A549 (cell line): ENCODE measurements at regions not wholly inside any gene's neighbourhood (a gene's known extent, or its start where the extent isn't known, plus 50 kb on each side); places are given as distances from the start of the nearest gene placed in this dataset.

ENCODE experiments used
- ATAC-seq, 2 experiments: fragments of 200-7000 bp in 1 of 2; fragments of >200 bp in 1 of 2; cut with Nextera tagmentation in 1 of 2; cut with Tn5 transposase in 1 of 2; 3 replicates each; pipeline versions ENCODE4 v1.8.0 to v1.9.1; 2018 to 2020; ENCODE audit warnings: mild to moderate bottlenecking in 1 of 2, moderate library complexity in 1 of 2
- CTCF ChIA-PET: fragments of 300-600 bp; sonication (Branson Sonifier 250); formaldehyde crosslinking; extraction: SDS; loops from one replicate; lab custom pipeline; 2021; ENCODE audit warnings: antibody characterized with exemption, inconsistent platforms; lab: Yijun Ruan, JAX
- POLR2A ChIA-PET: fragments of 350-600 bp; formaldehyde crosslinking; extraction: SDS; loops from one replicate; lab custom pipeline; 2021; ENCODE audit warnings: antibody characterized with exemption, inconsistent platforms; lab: Yijun Ruan, JAX
- DNase-seq, 2 experiments: peaks; one replicate each; pipeline versions ENCODE4 v3.0.0 to v3.0.0-alpha.2; 2011 to 2016; ENCODE audit warnings: low read depth in 1 of 2, low spot score in 1 of 2
- FAIRE-seq: peaks from 2 replicates; lab custom pipeline; 2011; peaks lifted over from hg19 to GRCh38; lab: Jason Lieb, UNC
- H3K27ac ChIP-seq, 2 experiments: fragments of >200 bp; sonication (Bioruptor Twin); formaldehyde crosslinking; 3 replicates each; pipeline ENCODE4 v1.5.1; 2016 to 2017
- H3K4me1 ChIP-seq: fragments of >200 bp; sonication (Bioruptor Twin); formaldehyde crosslinking; 3 replicates; pipeline ENCODE4 v1.6.1; 2016
- H3K4me2 ChIP-seq: fragments of >200 bp; sonication (Bioruptor Twin); formaldehyde crosslinking; 3 replicates; pipeline ENCODE4 v1.6.1; 2016
- H3K4me3 ChIP-seq: fragments of >200 bp; sonication (Bioruptor Twin); formaldehyde crosslinking; 3 replicates; pipeline ENCODE4 v1.5.1; 2016
- H3K9me3 ChIP-seq: fragments of >200 bp; sonication (Bioruptor Twin); formaldehyde crosslinking; 3 replicates; pipeline ENCODE4 v1.6.1; 2016
- CBX8 ChIP-seq: fragments of 200-600 bp; sonication (generic); IDR thresholded peaks from 2 replicates; pipeline ENCODE4 v1.6.1; 2016
- CTCF ChIP-seq: fragments of >200 bp; sonication (Bioruptor Twin); formaldehyde crosslinking; IDR thresholded peaks from 3 replicates; pipeline ENCODE4 v1.5.1; 2016
- E2F6 ChIP-seq: IDR thresholded peaks from 2 replicates; pipeline ENCODE4 v1.6.1; 2012; ENCODE audit warnings: low read depth, borderline replicate concordance
- EHF ChIP-seq: fragments of 250-450 bp; sonication (Bioruptor Pico); IDR thresholded peaks from 2 replicates; pipeline ENCODE4 v1.5.0; 2020; ENCODE audit warnings: mild to moderate bottlenecking
- FOSB ChIP-seq: fragments of 250-450 bp; sonication (Bioruptor Pico); IDR thresholded peaks from 2 replicates; pipeline ENCODE4 v1.5.0; 2020; ENCODE audit warnings: mild to moderate bottlenecking, moderate library complexity
- FOSL2 ChIP-seq, 2 experiments: fragments of 450-650 bp in 1 of 2; fragments of >200 bp in 1 of 2; sonication (Bioruptor Twin) in 1 of 2; formaldehyde crosslinking; IDR thresholded peaks; 2 replicates each; pipeline versions ENCODE4 v1.5.0 to v1.6.1; 2016 to 2020; ENCODE audit warnings: mild to moderate bottlenecking in 1 of 2, moderate library complexity in 1 of 2
- GATA3 ChIP-seq: IDR thresholded peaks from 2 replicates; pipeline ENCODE4 v1.6.1; 2012; ENCODE audit warnings: borderline replicate concordance
- HES2 ChIP-seq: fragments of >200 bp; sonication (Bioruptor Twin); formaldehyde crosslinking; IDR thresholded peaks from 2 replicates; pipeline ENCODE4 v1.6.1; 2016
- HMGXB4 ChIP-seq: fragments of 250-450 bp; sonication (Bioruptor Pico); IDR thresholded peaks from 2 replicates; pipeline ENCODE4 v1.5.0; 2021; ENCODE audit warnings: mild to moderate bottlenecking, moderate library complexity, borderline replicate concordance
- JUN ChIP-seq, 2 experiments: fragments of >200 bp; sonication (Bioruptor Twin); formaldehyde crosslinking; IDR thresholded peaks; 2 replicates in 1 of 2; 3 replicates in 1 of 2; pipeline ENCODE4 v1.6.1; 2016 to 2017
- KDM1A ChIP-seq: fragments of 200-600 bp; sonication (generic); IDR thresholded peaks from 2 replicates; pipeline ENCODE4 v1.6.1; 2016; ENCODE audit warnings: low read depth, mild to moderate bottlenecking
- KDM5A ChIP-seq: fragments of 200-600 bp; sonication (generic); IDR thresholded peaks from 2 replicates; pipeline ENCODE4 v1.6.1; 2016; ENCODE audit warnings: antibody characterized with exemption, mild to moderate bottlenecking
- MAFK ChIP-seq: fragments of 450-650 bp; IDR thresholded peaks from 2 replicates; pipeline ENCODE4 v1.6.1; 2014; ENCODE audit not compliant: partially characterized antibody
- NFE2L2 ChIP-seq: fragments of 150-350 bp; conservative IDR thresholded peaks from 2 replicates; pipeline ENCODE4 v1.6.1; 2014; ENCODE audit warnings: low read length
- PHF8 ChIP-seq: fragments of 200-600 bp; sonication (generic); IDR thresholded peaks from 2 replicates; pipeline ENCODE4 v1.6.1; 2016; ENCODE audit warnings: low read depth, mild to moderate bottlenecking, antibody characterized with exemption, moderate library complexity, borderline replicate concordance
- POLR2A ChIP-seq: IDR thresholded peaks from 2 replicates; pipeline ENCODE4 v1.6.1; 2012; ENCODE audit warnings: mild to moderate bottlenecking, low read length
- RAD21 ChIP-seq, 2 experiments: fragments of >200 bp in 1 of 2; sonication (Bioruptor Twin) in 1 of 2; formaldehyde crosslinking in 1 of 2; IDR thresholded peaks in 1 of 2; conservative IDR thresholded peaks in 1 of 2; 2 replicates in 1 of 2; 3 replicates in 1 of 2; pipeline ENCODE4 v1.6.1; 2012 to 2018; ENCODE audit warnings: inconsistent platforms in 1 of 2
- WGBS: methylation state at CpG from one replicate; pipeline ENCODE4 v1.1.6; 2017; ENCODE audit errors: missing lambda C conversion rate; 5-methylcytosine and 5-hydroxymethylcytosine counted together

- H3K27ac ChIP-seq = no peak overlapping the region
- no peak for FAIRE-seq
- H3K9me3 ChIP-seq = no peaks in the 10 kb centered on the region
- TF ChIP-seq PHF8 (no peak), POLR2A (no peak), JUN (IDR thresholded peaks at IDR 0.05) (no peak), FOSB (CRISPR knock-in tag) (no peak), KDM1A (no peak), NFE2L2 (no peak), CBX8 (no peak)
- TF ChIP-seq, all 56 proteins: peak for 0
- ATAC-seq = no peak
- CTCF ChIA-PET = no interaction called here
- no peak for DNase-seq
- H3K4me3 ChIP-seq = no peak overlapping the region
- H3K4me1 ChIP-seq = no peaks in the 10 kb centered on the region
- POLR2A ChIA-PET = no interaction called here
- no peak overlapping the region for H3K4me2 ChIP-seq
Measured at GRCh38 chr10:113359655-113360054, 193.2 kb upstream of the HABP2 start.

- ChIA-PET POLR2A (no interaction called here), CTCF (interaction anchor here (0.9 to 1.4 kb wide), 4 partner anchors 11 to 24 kb away, joined by 3 to 4 read pairs (median 3); no protein-coding TSS in a partner anchor)
- H3K4me2 ChIP-seq = no peak overlapping the region
- WGBS = 31% methylated on average over 4 of the region's 4 CpGs
- H3K27ac ChIP-seq = no peak overlapping the region
- no peaks in the 10 kb centered on the region for H3K4me1 ChIP-seq
- DNase-seq (peak in 1 of 2 experiments; percentile 4), ATAC-seq (peak in 1 of 2 experiments; percentile 44; a peak in 1 of 6 replicates), FAIRE-seq (no peak)
- peak in 1 of 2 experiments; percentile 2; a peak in 1 of 5 replicates for TF ChIP-seq RAD21 (conservative IDR thresholded peaks at IDR 0.05 in 1 of 2, IDR thresholded peaks at IDR 0.05 in 1 of 2)
- TF ChIP-seq GATA3 = no peak
- no peaks in the 10 kb centered on the region for H3K9me3 ChIP-seq
- H3K4me3 ChIP-seq = no peak overlapping the region
Measured at GRCh38 chr10:113360870-113361269, 192.0 kb upstream of the HABP2 start.

GRCh38 chr10:113362645-113363091 is 190.2 kb upstream of the HABP2 start:
- POLR2A ChIA-PET = no interaction called here
- TF ChIP-seq MAFK (no peak), CBX8 (no peak), KDM5A (no peak), E2F6 (no peak), CTCF (no peak), HMGXB4 (CRISPR knock-in tag) (no peak), EHF (CRISPR knock-in tag) (no peak), HES2 (no peak), FOSL2 (IDR thresholded peaks at IDR 0.05) (no peak), FOSL2 (CRISPR knock-in tag; IDR thresholded peaks at IDR 0.05) (no peak)
- no peaks in the 10 kb centered on the region for H3K4me1 ChIP-seq
- H3K27ac ChIP-seq = no peak overlapping the region
- H3K9me3 ChIP-seq = no peaks in the 10 kb centered on the region
- H3K4me2 ChIP-seq = no peak overlapping the region
- ATAC-seq = no peak
- no peak overlapping the region for H3K4me3 ChIP-seq
- CTCF ChIA-PET = no interaction called here
- no peak for DNase-seq
- FAIRE-seq = no peak
